ENCODE measurements at regions not wholly inside any gene's neighbourhood (a gene's known extent, or its start where the extent isn't known, plus 50 kb on each side); places are given as distances from the start of the nearest gene placed in this dataset.

DNA sequence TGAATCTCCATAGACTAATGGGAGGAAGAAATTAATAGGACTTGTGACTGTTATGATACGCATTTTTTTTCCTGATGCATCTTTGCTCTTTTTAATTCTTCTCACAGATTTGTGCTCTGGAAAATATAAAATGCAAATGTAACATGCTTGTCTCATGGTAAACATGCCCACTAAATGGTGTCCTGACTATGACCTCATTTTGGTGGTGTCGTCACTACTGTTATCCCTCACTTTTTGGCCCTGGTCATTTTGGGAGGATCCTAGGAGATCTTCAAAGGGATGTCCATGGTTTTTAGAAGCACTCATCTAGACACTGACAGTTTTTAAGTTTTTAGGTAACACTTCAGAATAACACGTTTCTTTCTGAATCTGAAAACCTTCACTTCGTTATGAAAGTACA, 790.8 kb upstream of the FBXO33 start:
- DNase-seq (ENCODE audit: low spot score) (no peak), ATAC-seq (no peak)
- no peaks in the 10 kb centered on the region for H3K27me3 ChIP-seq (ENCODE audit: insufficient read depth)
- Mint-ChIP-seq H3K27me3 (ENCODE audit: insufficient read depth, low read depth, poor library complexity) (no peaks in the 10 kb centered on the region), H3K27ac (no peak overlapping the region), H3K4me1 (no peaks in the 10 kb centered on the region), H3K36me3 (ENCODE audit: low read depth) (no peaks in the 10 kb centered on the region), H3K9me3 (no peaks in the 10 kb centered on the region; the same call in 2 of the 3 replicates), H3K4me3 (no peak overlapping the region)
- no peaks in the 10 kb centered on the region for H3K79me2 ChIP-seq (replicated peaks; ENCODE audit: insufficient read depth)
- H3K4me2 ChIP-seq = no peak overlapping the region
- no peaks in the 10 kb centered on the region for H3K9me2 ChIP-seq (ENCODE audit: insufficient read depth)
- no peak overlapping the region for H3K4me3 ChIP-seq
- no peak overlapping the region for H3K27ac ChIP-seq (ENCODE audit: low read depth)
- no peaks in the 10 kb centered on the region for H4K20me1 ChIP-seq (replicated peaks; ENCODE audit: insufficient read depth)
- no peaks in the 10 kb centered on the region for H3K36me3 ChIP-seq (ENCODE audit: insufficient read depth)
- H3K4me1 ChIP-seq (ENCODE audit: insufficient read depth) = no peaks in the 10 kb centered on the region
- no peaks in the 10 kb centered on the region for H3F3A ChIP-seq (replicated peaks; ENCODE audit: low read depth)
- TF ChIP-seq STAT1 (IDR thresholded peaks at IDR 0.05; ENCODE audit: unreplicated experiment) = no peak
- no peak for TF ChIP-seq ZNF114 (CRISPR knock-in tag; IDR thresholded peaks at IDR 0.05)
- TF ChIP-seq, protein P1, sequence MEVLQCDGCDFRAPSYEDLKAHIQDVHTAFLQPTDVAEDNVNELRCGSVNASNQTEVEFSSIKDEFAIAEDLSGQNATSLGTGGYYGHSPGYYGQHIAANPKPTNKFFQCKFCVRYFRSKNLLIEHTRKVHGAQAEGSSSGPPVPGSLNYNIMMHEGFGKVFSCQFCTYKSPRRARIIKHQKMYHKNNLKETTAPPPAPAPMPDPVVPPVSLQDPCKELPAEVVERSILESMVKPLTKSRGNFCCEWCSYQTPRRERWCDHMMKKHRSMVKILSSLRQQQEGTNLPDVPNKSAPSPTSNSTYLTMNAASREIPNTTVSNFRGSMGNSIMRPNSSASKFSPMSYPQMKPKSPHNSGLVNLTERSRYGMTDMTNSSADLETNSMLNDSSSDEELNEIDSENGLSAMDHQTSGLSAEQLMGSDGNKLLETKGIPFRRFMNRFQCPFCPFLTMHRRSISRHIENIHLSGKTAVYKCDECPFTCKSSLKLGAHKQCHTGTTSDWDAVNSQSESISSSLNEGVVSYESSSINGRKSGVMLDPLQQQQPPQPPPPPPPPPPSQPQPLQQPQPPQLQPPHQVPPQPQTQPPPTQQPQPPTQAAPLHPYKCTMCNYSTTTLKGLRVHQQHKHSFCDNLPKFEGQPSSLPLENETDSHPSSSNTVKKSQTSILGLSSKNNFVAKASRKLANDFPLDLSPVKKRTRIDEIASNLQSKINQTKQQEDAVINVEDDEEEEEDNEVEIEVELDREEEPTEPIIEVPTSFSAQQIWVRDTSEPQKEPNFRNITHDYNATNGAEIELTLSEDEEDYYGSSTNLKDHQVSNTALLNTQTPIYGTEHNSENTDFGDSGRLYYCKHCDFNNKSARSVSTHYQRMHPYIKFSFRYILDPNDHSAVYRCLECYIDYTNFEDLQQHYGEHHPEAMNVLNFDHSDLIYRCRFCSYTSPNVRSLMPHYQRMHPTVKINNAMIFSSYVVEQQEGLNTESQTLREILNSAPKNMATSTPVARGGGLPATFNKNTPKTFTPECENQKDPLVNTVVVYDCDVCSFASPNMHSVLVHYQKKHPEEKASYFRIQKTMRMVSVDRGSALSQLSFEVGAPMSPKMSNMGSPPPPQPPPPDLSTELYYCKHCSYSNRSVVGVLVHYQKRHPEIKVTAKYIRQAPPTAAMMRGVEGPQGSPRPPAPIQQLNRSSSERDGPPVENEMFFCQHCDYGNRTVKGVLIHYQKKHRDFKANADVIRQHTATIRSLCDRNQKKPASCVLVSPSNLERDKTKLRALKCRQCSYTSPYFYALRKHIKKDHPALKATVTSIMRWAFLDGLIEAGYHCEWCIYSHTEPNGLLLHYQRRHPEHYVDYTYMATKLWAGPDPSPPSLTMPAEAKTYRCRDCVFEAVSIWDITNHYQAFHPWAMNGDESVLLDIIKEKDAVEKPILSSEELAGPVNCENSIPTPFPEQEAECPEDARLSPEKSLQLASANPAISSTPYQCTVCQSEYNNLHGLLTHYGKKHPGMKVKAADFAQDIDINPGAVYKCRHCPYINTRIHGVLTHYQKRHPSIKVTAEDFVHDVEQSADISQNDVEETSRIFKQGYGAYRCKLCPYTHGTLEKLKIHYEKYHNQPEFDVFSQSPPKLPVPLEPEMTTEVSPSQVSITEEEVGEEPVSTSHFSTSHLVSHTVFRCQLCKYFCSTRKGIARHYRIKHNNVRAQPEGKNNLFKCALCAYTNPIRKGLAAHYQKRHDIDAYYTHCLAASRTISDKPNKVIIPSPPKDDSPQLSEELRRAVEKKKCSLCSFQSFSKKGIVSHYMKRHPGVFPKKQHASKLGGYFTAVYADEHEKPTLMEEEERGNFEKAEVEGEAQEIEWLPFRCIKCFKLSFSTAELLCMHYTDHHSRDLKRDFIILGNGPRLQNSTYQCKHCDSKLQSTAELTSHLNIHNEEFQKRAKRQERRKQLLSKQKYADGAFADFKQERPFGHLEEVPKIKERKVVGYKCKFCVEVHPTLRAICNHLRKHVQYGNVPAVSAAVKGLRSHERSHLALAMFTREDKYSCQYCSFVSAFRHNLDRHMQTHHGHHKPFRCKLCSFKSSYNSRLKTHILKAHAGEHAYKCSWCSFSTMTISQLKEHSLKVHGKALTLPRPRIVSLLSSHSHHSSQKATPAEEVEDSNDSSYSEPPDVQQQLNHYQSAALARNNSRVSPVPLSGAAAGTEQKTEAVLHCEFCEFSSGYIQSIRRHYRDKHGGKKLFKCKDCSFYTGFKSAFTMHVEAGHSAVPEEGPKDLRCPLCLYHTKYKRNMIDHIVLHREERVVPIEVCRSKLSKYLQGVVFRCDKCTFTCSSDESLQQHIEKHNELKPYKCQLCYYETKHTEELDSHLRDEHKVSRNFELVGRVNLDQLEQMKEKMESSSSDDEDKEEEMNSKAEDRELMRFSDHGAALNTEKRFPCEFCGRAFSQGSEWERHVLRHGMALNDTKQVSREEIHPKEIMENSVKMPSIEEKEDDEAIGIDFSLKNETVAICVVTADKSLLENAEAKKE (CRISPR knock-in tag; IDR thresholded peaks at IDR 0.05) = no peak
- TF ChIP-seq POLR2AphosphoS5 (IDR thresholded peaks at IDR 0.05; ENCODE audit: low read depth) = no peak
- TF ChIP-seq JUNB (IDR thresholded peaks at IDR 0.05; ENCODE audit: unreplicated experiment) = no peak
- TF ChIP-seq, protein P2, sequence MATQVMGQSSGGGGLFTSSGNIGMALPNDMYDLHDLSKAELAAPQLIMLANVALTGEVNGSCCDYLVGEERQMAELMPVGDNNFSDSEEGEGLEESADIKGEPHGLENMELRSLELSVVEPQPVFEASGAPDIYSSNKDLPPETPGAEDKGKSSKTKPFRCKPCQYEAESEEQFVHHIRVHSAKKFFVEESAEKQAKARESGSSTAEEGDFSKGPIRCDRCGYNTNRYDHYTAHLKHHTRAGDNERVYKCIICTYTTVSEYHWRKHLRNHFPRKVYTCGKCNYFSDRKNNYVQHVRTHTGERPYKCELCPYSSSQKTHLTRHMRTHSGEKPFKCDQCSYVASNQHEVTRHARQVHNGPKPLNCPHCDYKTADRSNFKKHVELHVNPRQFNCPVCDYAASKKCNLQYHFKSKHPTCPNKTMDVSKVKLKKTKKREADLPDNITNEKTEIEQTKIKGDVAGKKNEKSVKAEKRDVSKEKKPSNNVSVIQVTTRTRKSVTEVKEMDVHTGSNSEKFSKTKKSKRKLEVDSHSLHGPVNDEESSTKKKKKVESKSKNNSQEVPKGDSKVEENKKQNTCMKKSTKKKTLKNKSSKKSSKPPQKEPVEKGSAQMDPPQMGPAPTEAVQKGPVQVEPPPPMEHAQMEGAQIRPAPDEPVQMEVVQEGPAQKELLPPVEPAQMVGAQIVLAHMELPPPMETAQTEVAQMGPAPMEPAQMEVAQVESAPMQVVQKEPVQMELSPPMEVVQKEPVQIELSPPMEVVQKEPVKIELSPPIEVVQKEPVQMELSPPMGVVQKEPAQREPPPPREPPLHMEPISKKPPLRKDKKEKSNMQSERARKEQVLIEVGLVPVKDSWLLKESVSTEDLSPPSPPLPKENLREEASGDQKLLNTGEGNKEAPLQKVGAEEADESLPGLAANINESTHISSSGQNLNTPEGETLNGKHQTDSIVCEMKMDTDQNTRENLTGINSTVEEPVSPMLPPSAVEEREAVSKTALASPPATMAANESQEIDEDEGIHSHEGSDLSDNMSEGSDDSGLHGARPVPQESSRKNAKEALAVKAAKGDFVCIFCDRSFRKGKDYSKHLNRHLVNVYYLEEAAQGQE (IDR thresholded peaks at IDR 0.05; ENCODE audit: unreplicated experiment) = no peak
- TF ChIP-seq, protein P3, sequence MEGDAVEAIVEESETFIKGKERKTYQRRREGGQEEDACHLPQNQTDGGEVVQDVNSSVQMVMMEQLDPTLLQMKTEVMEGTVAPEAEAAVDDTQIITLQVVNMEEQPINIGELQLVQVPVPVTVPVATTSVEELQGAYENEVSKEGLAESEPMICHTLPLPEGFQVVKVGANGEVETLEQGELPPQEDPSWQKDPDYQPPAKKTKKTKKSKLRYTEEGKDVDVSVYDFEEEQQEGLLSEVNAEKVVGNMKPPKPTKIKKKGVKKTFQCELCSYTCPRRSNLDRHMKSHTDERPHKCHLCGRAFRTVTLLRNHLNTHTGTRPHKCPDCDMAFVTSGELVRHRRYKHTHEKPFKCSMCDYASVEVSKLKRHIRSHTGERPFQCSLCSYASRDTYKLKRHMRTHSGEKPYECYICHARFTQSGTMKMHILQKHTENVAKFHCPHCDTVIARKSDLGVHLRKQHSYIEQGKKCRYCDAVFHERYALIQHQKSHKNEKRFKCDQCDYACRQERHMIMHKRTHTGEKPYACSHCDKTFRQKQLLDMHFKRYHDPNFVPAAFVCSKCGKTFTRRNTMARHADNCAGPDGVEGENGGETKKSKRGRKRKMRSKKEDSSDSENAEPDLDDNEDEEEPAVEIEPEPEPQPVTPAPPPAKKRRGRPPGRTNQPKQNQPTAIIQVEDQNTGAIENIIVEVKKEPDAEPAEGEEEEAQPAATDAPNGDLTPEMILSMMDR (conservative IDR thresholded peaks at IDR 0.05; ENCODE audit: low read depth in 2 of 2) = no peak
- TF ChIP-seq, protein P4, sequence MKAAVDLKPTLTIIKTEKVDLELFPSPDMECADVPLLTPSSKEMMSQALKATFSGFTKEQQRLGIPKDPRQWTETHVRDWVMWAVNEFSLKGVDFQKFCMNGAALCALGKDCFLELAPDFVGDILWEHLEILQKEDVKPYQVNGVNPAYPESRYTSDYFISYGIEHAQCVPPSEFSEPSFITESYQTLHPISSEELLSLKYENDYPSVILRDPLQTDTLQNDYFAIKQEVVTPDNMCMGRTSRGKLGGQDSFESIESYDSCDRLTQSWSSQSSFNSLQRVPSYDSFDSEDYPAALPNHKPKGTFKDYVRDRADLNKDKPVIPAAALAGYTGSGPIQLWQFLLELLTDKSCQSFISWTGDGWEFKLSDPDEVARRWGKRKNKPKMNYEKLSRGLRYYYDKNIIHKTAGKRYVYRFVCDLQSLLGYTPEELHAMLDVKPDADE (IDR thresholded peaks at IDR 0.05) = no peak
- no peak for TF ChIP-seq NANOG (IDR thresholded peaks at IDR 0.05; ENCODE audit: borderline replicate concordance)
- TF ChIP-seq EZH2phosphoT487 (IDR thresholded peaks at IDR 0.05; ENCODE audit: unreplicated experiment) = no peak
- TF ChIP-seq ZNF331 (CRISPR knock-in tag; IDR thresholded peaks at IDR 0.05; ENCODE audit: low read depth) = no peak
- TF ChIP-seq EZH2 (IDR thresholded peaks at IDR 0.05; ENCODE audit: low read depth, unreplicated experiment) = no peak
- no peak for TF ChIP-seq CREB1 (CRISPR knock-in tag; IDR thresholded peaks at IDR 0.05; ENCODE audit: low read depth)
- no peak overlapping the region for H2AFZ ChIP-seq

All from GM23338 (cell line).